Ecto neural progenitor cell (in vitro differentiated cells): ENCODE measurements at regions not wholly inside any gene's neighbourhood (a gene's known extent, or its start where the extent isn't known, plus 50 kb on each side); places are given as distances from the start of the nearest gene placed in this dataset.
A peak's percentile ranks its signal among the peaks of the same experiment; 100 is the strongest.

Source experiments
- DNase-seq: peaks from one replicate; pipeline ENCODE4 v3.0.0-alpha.2; 2018; ENCODE audit warnings: low spot score

GRCh38 chr15:26374806-26375205 is 398.1 kb downstream of the GABRB3 start:
- DNase-seq = no peak

DNA sequence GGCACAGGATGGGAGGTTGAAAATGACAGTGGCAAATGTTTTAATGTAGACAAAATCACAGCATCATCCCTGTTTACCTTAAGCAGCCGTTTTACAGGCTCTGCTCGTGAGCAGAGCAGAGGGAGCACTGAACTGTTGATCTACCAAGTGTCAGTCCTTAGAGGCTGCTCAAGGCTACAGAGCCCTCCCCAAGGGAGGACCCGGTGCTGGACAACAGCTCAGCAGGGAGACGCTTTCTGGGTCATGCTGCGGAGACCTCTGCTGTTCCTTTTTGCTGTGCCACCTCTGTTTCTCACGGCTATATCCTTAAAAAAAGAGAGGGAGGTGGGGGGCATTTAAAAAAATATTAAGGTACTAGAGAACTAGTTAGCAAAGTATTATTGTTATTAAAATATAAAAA is 400.2 kb downstream of the GABRB3 start:
- no peak for DNase-seq

- DNase-seq = no peak
Observed at GRCh38 chr15:26365077-26365476, 407.8 kb downstream of the GABRB3 start.

- no peak for DNase-seq
Observed at GRCh38 chr15:26359855-26360254, 413.0 kb downstream of the GABRB3 start.

DNA sequence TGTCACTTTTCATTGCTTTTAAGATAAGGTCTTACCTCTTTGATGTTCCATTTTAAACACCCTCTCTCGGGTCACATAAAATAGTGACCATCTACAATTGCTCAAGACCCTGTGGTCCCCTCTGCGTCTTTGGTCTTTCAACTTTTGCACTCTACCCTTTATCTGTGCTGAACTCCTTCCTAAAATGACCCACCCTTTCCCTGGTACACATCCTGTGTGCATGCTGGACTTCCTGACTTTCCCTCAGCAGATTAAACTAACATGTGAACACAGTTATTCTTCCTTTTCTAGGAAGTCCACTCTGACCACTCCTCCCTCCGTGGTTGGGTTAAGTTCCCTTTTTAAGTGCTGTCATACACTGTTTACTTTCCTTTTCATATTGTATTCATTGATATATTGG is 414.2 kb downstream of the GABRB3 start:
- DNase-seq = no peak

GRCh38 chr15:26357653-26358052 is 415.2 kb downstream of the GABRB3 start:
- DNase-seq = no peak

- DNase-seq = no peak
Observed at GRCh38 chr15:26355472-26356074, 417.3 kb downstream of the GABRB3 start.

GRCh38 chr15:26352909-26353308 is 420.0 kb downstream of the GABRB3 start:
- DNase-seq = no peak

GRCh38 chr15:26352406-26352805 is 420.5 kb downstream of the GABRB3 start:
- DNase-seq = no peak

DNA sequence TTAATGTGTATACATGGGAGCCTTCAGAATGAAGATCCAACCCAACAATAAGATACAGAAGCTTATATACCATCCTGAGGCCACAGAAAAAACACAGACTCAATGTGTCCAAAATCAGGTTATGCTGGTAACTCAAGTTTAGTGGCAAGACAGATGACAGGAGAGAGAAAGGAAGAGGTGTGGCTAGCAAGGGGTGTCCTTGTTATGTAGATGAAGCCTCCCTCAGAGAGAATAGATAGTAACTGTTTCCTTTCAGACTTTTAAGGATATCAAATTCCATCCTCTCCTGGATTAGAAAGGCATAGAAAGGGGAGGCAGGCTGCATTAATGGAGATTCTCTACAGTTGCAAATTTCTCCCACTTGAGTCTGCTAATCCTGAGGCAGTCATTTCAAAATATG is 447.4 kb downstream of the GABRB3 start:
- no peak for DNase-seq

GRCh38 chr15:26323566-26323965 is 449.3 kb downstream of the GABRB3 start:
- DNase-seq = no peak

DNA sequence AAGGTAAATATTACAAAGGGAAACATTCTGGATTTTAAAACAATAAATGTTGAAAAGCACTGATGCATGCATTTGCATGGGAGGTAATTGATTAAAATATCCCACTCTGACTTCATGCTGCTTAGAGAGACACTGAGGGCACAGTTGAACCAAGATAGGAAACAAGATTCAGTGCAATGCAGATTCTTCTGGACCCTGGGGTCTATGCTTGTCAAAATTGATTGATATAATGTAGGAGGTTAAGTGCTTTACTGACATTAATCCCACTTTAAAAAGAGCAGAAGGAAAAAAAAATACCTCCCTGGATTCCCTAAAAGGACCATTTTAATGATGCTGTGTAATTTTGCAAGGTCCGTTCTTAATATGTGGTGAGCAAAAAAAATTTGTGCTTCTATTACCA is 454.2 kb downstream of the GABRB3 start:
- DNase-seq = no peak

DNA sequence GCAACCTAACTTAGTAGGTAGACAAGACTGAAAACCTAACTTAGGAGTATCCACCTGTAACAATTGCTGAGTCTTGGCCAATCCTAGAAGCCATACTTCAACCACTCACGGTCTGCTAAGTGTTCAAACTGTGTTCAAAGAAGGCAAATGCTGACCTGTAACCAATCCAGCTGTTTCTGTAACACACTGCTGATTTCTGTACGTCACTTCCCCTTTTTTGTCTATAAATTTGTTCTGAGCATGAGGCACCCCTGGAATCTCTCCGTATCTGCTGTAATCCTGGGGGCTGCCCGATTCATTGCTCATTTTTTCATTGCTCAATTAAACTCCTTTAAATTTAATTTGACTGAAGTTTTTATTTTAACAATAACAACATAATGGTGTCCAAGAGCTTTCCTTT is 451.4 kb upstream of the ATP10A start:
- DNase-seq = no peak

- no peak for DNase-seq
Observed at GRCh38 chr15:26311710-26312236, 448.6 kb upstream of the ATP10A start.

GRCh38 chr15:26298659-26299170 is 435.6 kb upstream of the ATP10A start:
- no peak for DNase-seq

DNA sequence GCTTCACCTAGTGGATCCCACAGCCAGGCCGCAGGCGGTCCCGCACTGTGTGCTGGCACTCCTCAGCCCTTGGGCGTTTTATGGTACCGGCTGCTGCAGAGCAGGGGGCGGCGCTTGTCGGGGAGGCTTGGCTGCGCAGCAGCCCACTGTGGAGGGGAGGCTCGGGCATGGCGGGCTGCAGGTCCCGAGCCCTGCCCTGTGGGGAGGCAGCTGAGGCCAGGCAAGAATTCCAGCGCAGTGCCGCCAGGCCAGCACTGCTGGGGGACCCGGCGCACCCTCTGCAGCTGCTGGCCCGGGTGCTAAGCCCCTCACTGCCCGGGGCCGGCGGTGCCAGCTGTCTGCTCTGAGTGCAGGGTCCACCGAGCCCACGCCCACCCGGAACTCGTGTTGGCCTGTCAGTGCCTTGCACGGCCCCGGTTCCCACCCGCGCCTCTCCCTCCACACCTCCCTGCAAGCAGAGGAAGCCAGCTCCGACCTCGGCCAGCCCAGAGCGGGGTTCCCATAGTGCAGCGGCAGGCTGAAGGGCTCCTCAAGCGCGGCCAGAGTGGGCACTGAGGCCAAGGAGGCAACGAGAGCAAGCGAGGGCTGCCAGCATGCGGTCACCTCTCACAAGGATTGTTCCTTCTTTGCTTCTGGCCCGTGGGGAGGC is 435.0 kb upstream of the ATP10A start:
- DNase-seq = no peak

DNA sequence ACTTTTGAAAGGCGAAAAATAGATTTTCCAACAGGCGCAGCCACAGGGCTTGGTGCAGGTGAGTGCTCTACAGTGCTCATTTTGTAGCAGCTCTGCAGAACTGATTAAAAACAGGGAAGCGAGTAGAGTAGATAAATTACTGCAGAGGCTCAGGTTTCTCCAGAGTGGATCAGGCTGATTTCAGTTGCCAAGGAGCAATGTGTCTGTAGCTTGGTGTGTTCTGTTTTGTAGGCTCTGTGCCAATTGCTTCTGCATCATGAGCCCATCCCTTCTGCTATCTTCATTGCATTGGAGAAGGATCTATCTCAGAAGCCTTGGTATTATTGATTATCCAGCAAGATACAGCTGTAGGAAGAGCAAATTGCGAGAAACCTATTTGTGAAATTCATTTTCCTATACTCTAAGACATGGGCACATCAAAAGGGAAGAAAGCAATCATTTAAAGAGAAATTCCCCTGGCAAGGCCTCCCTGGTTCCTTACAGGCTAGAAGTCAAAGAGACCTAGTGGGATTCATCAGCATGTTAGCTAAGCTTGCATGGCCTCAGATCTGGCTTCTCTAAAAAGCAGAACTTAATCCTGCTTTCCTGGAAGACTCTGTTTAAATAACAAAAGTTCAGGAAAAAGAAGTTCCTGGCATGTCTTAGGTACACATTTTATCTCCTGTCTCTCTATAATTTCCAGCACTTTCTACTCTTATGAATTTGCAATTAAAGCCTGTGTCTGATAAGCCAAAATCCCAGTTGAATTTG is 432.4 kb upstream of the ATP10A start:
- no peak for DNase-seq

DNA sequence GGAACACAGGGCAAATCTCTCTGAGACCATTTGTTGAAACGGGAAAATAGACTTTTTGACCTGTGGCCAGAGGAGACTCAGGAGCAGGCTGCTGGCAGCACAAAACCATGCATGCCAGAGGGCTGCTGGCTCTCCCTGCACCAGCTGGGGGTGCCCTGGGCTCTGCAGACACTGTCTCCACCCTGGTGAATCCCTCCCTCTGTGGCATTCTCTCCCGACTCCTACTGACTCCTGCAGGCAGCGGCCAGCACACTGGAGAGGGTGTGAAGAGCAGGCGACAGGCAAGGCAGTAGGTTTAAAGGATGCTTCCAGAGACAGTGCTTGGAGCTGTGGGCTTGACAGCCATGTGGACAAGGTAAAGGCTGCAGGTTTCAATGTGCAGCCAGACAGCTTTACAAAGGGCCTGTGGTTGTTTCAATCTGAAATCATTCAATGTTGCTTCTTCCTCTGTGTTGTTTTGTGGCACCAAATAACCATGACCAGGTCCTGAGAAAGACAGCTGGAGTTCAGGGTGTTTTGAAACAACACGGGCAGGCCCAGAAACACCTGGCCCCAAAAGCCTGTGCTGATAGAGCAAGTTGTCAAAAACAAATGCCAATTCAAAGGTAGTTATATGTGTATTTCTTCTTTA is 431.0 kb upstream of the ATP10A start:
- peak; percentile 49 for DNase-seq

- no peak for DNase-seq
Observed at GRCh38 chr15:26287381-26287780, 424.3 kb upstream of the ATP10A start.

- no peak for DNase-seq
Observed at GRCh38 chr15:26280281-26280680, 417.2 kb upstream of the ATP10A start.

GRCh38 chr15:26261966-26262365 is 398.8 kb upstream of the ATP10A start:
- no peak for DNase-seq

GRCh38 chr15:26261413-26261812 is 398.3 kb upstream of the ATP10A start:
- DNase-seq = no peak
